ENCODE measurements at regions not wholly inside any gene's neighbourhood (a gene's known extent, or its start where the extent isn't known, plus 50 kb on each side); places are given as distances from the start of the nearest gene placed in this dataset.

DNA sequence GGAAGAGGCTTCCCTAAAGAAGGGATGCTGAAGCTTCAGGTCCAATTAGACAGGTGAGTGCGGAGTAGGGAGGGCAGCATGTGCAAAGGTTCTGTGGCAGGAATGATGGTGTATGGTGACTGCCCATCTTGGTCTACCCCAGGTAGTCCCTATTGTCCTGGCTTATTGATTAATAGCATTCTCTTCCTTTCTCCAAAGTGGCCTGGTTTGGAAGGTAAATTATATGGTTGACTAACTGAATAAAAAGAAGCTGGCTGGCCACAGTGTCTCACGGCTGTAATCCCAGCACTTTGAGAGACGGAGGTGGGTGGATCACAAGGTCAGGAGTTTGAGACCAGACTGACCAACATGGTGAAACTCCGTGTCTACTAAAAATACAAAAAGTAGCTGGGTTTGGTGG is 230.5 kb downstream of the MIAT start:
- H3K36me3 ChIP-seq (ENCODE audit: control insufficient read depth in 2 of 2, insufficient read depth in 2 of 2, low read length in 1 of 2), result no peaks in the 10 kb centered on the region
- H3K4me3 ChIP-seq (ENCODE audit: low read length in 2 of 2), result no peak overlapping the region
- no peak overlapping the region for H3K27ac ChIP-seq (ENCODE audit: low read depth in 1 of 2, low read length in 1 of 2)
- no peaks in the 10 kb centered on the region for H3K4me1 ChIP-seq (ENCODE audit: control insufficient read depth in 2 of 2, insufficient read depth in 2 of 2, low read length in 2 of 2)
- no peaks in the 10 kb centered on the region for H3K9me3 ChIP-seq (ENCODE audit: control insufficient read depth in 2 of 2, insufficient read depth in 1 of 2, low read length in 1 of 2)
- no peak for DNase-seq (ENCODE audit: low read depth in 6 of 9, low spot score in 9 of 9)
- 71% methylated on average over 4 of the region's 4 CpGs for WGBS
- H3K27me3 ChIP-seq (ENCODE audit: control insufficient read depth in 2 of 2, insufficient read depth in 1 of 2, low read length in 1 of 2), result peaks cover 0 to 12% of the 10 kb centered on the region in 2 donors

DNA sequence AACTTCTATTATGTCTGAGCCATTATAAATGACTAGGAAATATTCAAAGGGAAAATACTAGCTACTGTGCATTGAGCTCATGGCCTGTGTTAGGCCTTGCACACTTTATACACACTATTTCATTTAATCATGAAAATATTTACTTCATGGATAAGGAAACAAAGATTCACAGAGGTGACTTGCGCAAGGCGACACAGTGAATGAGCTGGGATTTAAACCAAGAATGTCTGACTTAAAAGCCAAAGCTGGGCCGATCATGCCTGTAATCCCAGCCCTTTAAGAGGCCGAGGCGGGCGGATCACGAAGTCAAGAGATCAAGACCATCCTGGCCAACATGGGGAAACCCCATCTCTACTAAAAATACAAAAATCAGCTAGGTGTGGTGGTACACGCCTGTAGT is 231.5 kb downstream of the MIAT start:
- Histone ChIP-seq H3K27me3 (ENCODE audit: control insufficient read depth in 2 of 2, insufficient read depth in 1 of 2, low read length in 1 of 2) (peaks cover 0 to 17% of the 10 kb centered on the region in 2 donors), H3K27ac (ENCODE audit: low read depth in 1 of 2, low read length in 1 of 2) (no peak overlapping the region), H3K4me1 (ENCODE audit: control insufficient read depth in 2 of 2, insufficient read depth in 2 of 2, low read length in 2 of 2) (no peaks in the 10 kb centered on the region), H3K9me3 (ENCODE audit: control insufficient read depth in 2 of 2, insufficient read depth in 1 of 2, low read length in 1 of 2) (no peaks in the 10 kb centered on the region), H3K4me3 (ENCODE audit: low read length in 2 of 2) (no peak overlapping the region), H3K36me3 (ENCODE audit: control insufficient read depth in 2 of 2, insufficient read depth in 2 of 2, low read length in 1 of 2) (no peaks in the 10 kb centered on the region)
- DNase-seq (ENCODE audit: low read depth in 6 of 9, low spot score in 9 of 9), result no peak
- WGBS, result 96% methylated on average over 8 of the region's 8 CpGs

DNA sequence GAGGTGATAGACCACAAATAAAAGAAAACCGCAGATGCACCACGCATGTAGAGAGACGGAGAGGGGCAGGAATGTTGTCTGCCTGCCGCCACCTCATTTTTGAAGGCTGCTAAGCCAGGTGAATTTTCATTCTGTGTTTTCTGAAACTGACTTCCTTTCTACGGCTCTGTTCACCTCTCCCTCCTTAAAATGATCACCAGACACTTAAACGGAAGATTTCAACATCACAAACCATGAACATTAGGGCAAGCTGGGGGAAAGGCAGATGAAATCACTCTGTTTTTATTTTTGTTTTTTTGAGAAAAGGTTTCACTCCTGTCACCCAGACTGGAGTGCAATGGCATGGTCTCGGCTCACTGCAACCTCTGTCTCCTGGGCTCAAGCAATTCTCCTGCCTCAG is 232.4 kb downstream of the MIAT start:
- H3K9me3 ChIP-seq (ENCODE audit: control insufficient read depth in 2 of 2, insufficient read depth in 1 of 2, low read length in 1 of 2), result no peaks in the 10 kb centered on the region
- H3K4me3 ChIP-seq (ENCODE audit: low read length in 2 of 2), result no peak overlapping the region
- DNase-seq (ENCODE audit: low read depth in 6 of 9, low spot score in 9 of 9), result no peak
- no peak overlapping the region for H3K27ac ChIP-seq (ENCODE audit: low read depth in 1 of 2, low read length in 1 of 2)
- WGBS, result 82% methylated on average over 7 of the region's 7 CpGs
- H3K27me3 ChIP-seq (ENCODE audit: control insufficient read depth in 2 of 2, insufficient read depth in 1 of 2, low read length in 1 of 2), result peaks cover 0 to 17% of the 10 kb centered on the region in 2 donors
- no peaks in the 10 kb centered on the region for H3K36me3 ChIP-seq (ENCODE audit: control insufficient read depth in 2 of 2, insufficient read depth in 2 of 2, low read length in 1 of 2)
- no peaks in the 10 kb centered on the region for H3K4me1 ChIP-seq (ENCODE audit: control insufficient read depth in 2 of 2, insufficient read depth in 2 of 2, low read length in 2 of 2)

DNA sequence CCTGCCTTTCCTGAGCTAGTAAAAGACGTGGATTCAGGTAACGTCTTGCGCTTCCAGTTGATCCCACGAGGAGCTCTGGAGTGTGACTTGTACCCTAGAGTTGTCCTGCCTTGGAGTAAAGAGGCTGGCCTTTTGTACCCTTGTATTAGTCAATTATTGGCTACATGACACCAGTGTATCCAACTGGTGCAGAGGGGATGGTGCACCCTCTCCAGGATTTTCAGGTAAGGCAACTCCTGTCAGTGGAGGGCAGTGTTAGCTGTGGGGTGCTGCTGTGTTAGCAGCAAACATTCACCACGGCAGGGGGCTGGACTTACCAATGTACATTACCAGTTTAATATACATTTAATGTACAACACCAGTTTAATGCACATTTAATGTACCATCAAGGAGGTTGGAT is 233.5 kb downstream of the MIAT start:
- WGBS, result 56% methylated on average over 5 of the region's 5 CpGs
- Histone ChIP-seq H3K9me3 (ENCODE audit: control insufficient read depth in 2 of 2, insufficient read depth in 1 of 2, low read length in 1 of 2) (no peaks in the 10 kb centered on the region), H3K36me3 (ENCODE audit: control insufficient read depth in 2 of 2, insufficient read depth in 2 of 2, low read length in 1 of 2) (no peaks in the 10 kb centered on the region), H3K4me3 (ENCODE audit: low read length in 2 of 2) (no peak overlapping the region), H3K27me3 (ENCODE audit: control insufficient read depth in 2 of 2, insufficient read depth in 1 of 2, low read length in 1 of 2) (peaks cover 0 to 17% of the 10 kb centered on the region in 2 donors), H3K27ac (ENCODE audit: low read depth in 1 of 2, low read length in 1 of 2) (no peak overlapping the region), H3K4me1 (ENCODE audit: control insufficient read depth in 2 of 2, insufficient read depth in 2 of 2, low read length in 2 of 2) (no peaks in the 10 kb centered on the region)
- no peak for DNase-seq (ENCODE audit: low read depth in 6 of 9, low spot score in 9 of 9)

DNA sequence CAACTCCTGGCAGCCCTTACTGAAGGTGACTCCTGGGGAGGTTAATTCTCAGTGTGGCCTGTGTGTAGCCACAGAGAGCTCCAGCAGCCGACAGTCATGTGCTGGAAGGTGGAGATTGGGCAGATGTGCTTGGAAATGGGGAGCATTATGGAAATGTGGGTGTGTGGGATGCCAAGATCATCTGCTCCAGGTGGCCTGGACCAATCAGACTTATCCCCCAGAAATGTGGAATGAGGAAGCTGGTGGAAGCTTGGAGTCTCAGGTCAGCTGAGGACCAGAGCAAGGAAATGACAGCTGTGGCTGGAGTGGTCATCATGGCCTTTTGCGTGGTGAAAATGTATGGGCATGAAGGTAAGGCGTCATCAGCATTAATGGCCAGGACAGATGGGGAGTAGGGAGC is 234.0 kb downstream of the MIAT start:
- H3K4me1 ChIP-seq (ENCODE audit: control insufficient read depth in 2 of 2, insufficient read depth in 2 of 2, low read length in 2 of 2), result no peaks in the 10 kb centered on the region
- H3K36me3 ChIP-seq (ENCODE audit: control insufficient read depth in 2 of 2, insufficient read depth in 2 of 2, low read length in 1 of 2), result no peaks in the 10 kb centered on the region
- WGBS, result 89% methylated on average over 3 of the region's 3 CpGs
- H3K27ac ChIP-seq (ENCODE audit: low read depth in 1 of 2, low read length in 1 of 2), result no peak overlapping the region
- peaks cover 0 to 17% of the 10 kb centered on the region in 2 donors for H3K27me3 ChIP-seq (ENCODE audit: control insufficient read depth in 2 of 2, insufficient read depth in 1 of 2, low read length in 1 of 2)
- no peak for DNase-seq (ENCODE audit: low read depth in 6 of 9, low spot score in 9 of 9)
- H3K9me3 ChIP-seq (ENCODE audit: control insufficient read depth in 2 of 2, insufficient read depth in 1 of 2, low read length in 1 of 2), result no peaks in the 10 kb centered on the region
- H3K4me3 ChIP-seq (ENCODE audit: low read length in 2 of 2), result no peak overlapping the region

DNA sequence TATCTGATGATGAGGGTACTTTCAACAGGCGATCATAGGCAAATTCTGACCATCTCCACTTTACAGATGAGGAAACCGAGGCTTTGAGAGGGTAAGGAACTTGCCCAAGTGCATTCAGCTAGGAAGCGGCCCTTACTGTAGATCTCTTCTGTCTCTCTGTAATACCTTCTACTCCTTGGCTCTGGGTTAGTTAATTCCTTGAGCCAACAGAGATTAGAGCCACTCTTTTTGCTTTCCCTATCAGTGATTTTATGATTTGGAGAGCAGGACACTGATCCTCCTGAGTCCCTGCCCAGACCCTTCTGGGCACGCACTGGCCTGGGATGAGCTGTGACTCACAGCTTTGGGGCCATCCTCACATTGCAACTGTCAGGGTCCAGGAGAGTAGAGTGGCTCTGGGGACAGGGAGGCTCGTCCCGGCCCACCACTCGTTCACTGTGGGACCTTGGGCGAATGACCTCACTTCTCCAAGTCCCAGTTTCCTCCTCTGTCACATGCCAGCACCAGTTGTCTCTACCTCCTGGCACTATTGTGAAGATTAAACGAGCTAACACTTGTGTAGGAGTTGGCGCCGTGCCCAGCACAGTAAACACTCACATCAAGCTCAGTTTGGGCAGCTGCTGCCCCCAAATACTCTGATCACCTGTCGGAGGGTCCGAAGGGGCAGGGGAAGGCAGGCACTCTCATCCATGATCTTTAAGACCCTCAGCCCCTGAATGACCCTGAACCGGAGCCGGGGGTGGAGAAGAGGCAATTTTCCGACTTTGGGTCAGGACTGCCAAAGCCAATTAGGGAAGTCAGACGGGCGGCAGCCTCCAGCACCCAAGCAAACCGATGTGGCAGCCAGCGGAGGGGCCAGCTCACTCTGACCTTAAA is 235.0 kb downstream of the MIAT start:
- no peaks in the 10 kb centered on the region for H3K4me1 ChIP-seq (ENCODE audit: control insufficient read depth in 2 of 2, insufficient read depth in 2 of 2, low read length in 2 of 2)
- 76% methylated on average over 20 of the region's 20 CpGs for WGBS
- H3K27me3 ChIP-seq (ENCODE audit: control insufficient read depth in 2 of 2, insufficient read depth in 1 of 2, low read length in 1 of 2), result peaks cover 0 to 17% of the 10 kb centered on the region in 2 donors
- no peak overlapping the region for H3K27ac ChIP-seq (ENCODE audit: low read depth in 1 of 2, low read length in 1 of 2)
- DNase-seq (ENCODE audit: low read depth in 6 of 9, low spot score in 9 of 9), result no peak
- H3K4me3 ChIP-seq (ENCODE audit: low read length in 2 of 2), result no peak overlapping the region
- no peaks in the 10 kb centered on the region for H3K9me3 ChIP-seq (ENCODE audit: control insufficient read depth in 2 of 2, insufficient read depth in 1 of 2, low read length in 1 of 2)
- H3K36me3 ChIP-seq (ENCODE audit: control insufficient read depth in 2 of 2, insufficient read depth in 2 of 2, low read length in 1 of 2), result no peaks in the 10 kb centered on the region

DNA sequence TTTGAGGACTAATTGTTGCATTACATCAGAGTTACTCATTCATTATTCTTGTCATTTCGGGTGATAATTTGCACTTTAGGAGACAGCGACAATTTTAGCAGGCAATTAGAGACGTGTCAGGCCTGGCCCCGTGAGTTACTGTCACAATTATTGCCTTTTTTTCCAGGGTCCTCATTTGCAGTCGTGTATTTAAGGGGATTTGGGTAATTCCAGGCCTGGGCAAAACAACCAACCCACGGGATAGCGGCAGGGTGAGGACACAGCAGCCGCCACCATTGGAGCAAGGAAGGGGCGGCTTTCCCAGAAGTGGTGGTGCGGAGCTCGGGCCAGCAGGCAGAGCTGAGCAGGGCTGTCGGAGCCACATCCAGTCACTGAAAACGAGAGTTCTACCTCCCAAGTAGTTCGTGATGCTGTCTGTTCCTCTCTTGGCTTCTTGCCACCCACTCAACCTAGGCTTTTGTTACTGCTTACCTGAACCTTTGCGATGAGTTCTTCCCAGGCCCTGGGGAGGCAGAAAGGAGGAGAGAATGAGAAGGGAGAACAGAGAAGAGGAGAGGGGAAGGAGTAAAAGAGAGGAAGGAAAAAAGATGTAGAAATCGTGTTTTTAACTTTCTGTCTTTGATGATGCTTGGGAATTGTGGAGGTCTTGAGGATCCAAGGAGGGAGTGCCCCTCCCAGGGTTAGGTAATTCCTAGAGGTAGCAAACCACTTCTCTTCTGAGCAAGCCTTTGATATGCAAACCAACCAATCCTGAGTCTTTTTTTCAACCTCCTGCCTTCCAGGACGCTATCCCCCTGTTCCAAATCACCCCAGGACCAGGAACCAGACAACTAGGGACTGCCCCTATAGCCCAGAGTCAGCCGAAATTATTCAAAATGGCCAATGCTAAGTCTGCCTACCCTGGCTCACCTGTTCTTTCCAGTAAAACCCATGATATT is 236.1 kb downstream of the MIAT start:
- H3K9me3 ChIP-seq (ENCODE audit: control insufficient read depth in 2 of 2, insufficient read depth in 1 of 2, low read length in 1 of 2), result no peaks in the 10 kb centered on the region
- 46% methylated on average over 18 of the region's 18 CpGs for WGBS
- H3K27ac ChIP-seq (ENCODE audit: low read depth in 1 of 2, low read length in 1 of 2), result no peak overlapping the region
- H3K36me3 ChIP-seq (ENCODE audit: control insufficient read depth in 2 of 2, insufficient read depth in 2 of 2, low read length in 1 of 2), result no peaks in the 10 kb centered on the region
- no peak overlapping the region for H3K4me3 ChIP-seq (ENCODE audit: low read length in 2 of 2)
- DNase-seq (ENCODE audit: low read depth in 6 of 9, low spot score in 9 of 9), result no peak
- no peaks in the 10 kb centered on the region for H3K4me1 ChIP-seq (ENCODE audit: control insufficient read depth in 2 of 2, insufficient read depth in 2 of 2, low read length in 2 of 2)
- peaks cover 0 to 17% of the 10 kb centered on the region in 2 donors for H3K27me3 ChIP-seq (ENCODE audit: control insufficient read depth in 2 of 2, insufficient read depth in 1 of 2, low read length in 1 of 2)

DNA sequence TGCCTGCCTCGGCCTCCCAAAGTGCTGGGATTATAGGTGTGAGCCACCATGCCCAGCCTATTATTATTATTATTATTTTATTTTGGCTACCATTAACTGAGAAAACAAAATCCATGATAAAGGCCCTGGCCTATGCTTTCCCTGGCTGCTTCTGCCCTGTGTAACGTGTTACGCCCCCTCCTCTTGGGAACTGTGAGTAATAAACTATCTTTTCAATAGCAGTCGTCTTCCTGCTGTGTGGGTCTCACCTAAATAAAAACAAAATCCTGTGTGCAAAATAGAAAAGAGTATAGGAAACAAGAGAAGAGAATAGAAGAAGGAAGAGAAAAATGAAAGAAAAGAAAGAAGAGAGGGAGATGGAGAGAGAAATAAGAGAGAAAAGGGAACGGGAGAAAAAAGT is 237.0 kb downstream of the MIAT start:
- Histone ChIP-seq H3K36me3 (ENCODE audit: control insufficient read depth in 2 of 2, insufficient read depth in 2 of 2, low read length in 1 of 2) (no peaks in the 10 kb centered on the region), H3K27me3 (ENCODE audit: control insufficient read depth in 2 of 2, insufficient read depth in 1 of 2, low read length in 1 of 2) (peaks cover 0 to 17% of the 10 kb centered on the region in 2 donors), H3K27ac (ENCODE audit: low read depth in 1 of 2, low read length in 1 of 2) (no peak overlapping the region), H3K4me1 (ENCODE audit: control insufficient read depth in 2 of 2, insufficient read depth in 2 of 2, low read length in 2 of 2) (no peaks in the 10 kb centered on the region), H3K9me3 (ENCODE audit: control insufficient read depth in 2 of 2, insufficient read depth in 1 of 2, low read length in 1 of 2) (no peaks in the 10 kb centered on the region), H3K4me3 (ENCODE audit: low read length in 2 of 2) (no peak overlapping the region)
- DNase-seq (ENCODE audit: low read depth in 6 of 9, low spot score in 9 of 9), result no peak
- WGBS, result 88% methylated on average over 5 of the region's 5 CpGs
